Activated naive CD8-positive, alpha-beta T cell treated with anti-CD3 and anti-CD28 coated beads, Interleukin-2, amount 10 ng/mL, durations not matched to agents 7 days and 5 days (primary cell): ENCODE measurements at regions not wholly inside any gene's neighbourhood (a gene's known extent, or its start where the extent isn't known, plus 50 kb on each side); places are given as distances from the start of the nearest gene placed in this dataset.

Experiments
- ATAC-seq: fragments of 150-1000 bp; cut with Tn5 transposase; one replicate; pipeline ENCODE4 v1.10.0; 2021; ENCODE audit warnings: low read depth, moderate library complexity
- POLR2A ChIA-PET: fragments of 350-600 bp; sonication (Branson Sonifier 250); formaldehyde crosslinking; loops from one replicate; lab custom pipeline; 2021; ENCODE audit warnings: antibody characterized with exemption; lab: Charles Lee
- DNase-seq: peaks from one replicate; pipeline ENCODE4 v3.0.0; 2021
- H3K27ac Mint-ChIP-seq: one replicate; pipeline ENCODE4 v1.8.0; 2022; ENCODE audit warnings: mild to moderate bottlenecking, mixed read lengths
- H3K27me3 Mint-ChIP-seq: one replicate; pipeline ENCODE4 v1.8.0; 2022; ENCODE audit warnings: mild to moderate bottlenecking, moderate library complexity, mixed read lengths
- H3K36me3 Mint-ChIP-seq: one replicate; pipeline ENCODE4 v1.8.0; 2021; ENCODE audit warnings: mild to moderate bottlenecking, mixed read lengths
- H3K4me1 Mint-ChIP-seq: one replicate; pipeline ENCODE4 v1.8.0; 2021; ENCODE audit warnings: mixed read lengths
- H3K4me3 Mint-ChIP-seq: one replicate; pipeline ENCODE4 v1.8.0; 2022; ENCODE audit warnings: mild to moderate bottlenecking, moderate library complexity, mixed read lengths
- H3K9me3 Mint-ChIP-seq: one replicate; pipeline ENCODE4 v1.8.0; 2021; ENCODE audit warnings: mixed read lengths

GRCh38 chr12:81956468-81956860, 197.3 kb upstream of the PPFIA2 start:
- Mint-ChIP-seq H3K4me1 (peaks cover 2% of the 10 kb centered on the region), H3K27ac (no peak overlapping the region), H3K27me3 (peaks cover 5% of the 10 kb centered on the region)

GRCh38 chr12:81953541-81953940, 194.4 kb upstream of the PPFIA2 start:
- Mint-ChIP-seq H3K36me3 (peaks cover 3% of the 10 kb centered on the region), H3K9me3 (no peaks in the 10 kb centered on the region), H3K4me1 (peaks cover 14% of the 10 kb centered on the region), H3K4me3 (no peak overlapping the region), H3K27ac (no peak overlapping the region), H3K27me3 (peaks cover 5% of the 10 kb centered on the region)
- POLR2A ChIA-PET = no interaction called here
- DNase-seq (no peak), ATAC-seq (no peak)

More at GRCh38 chr12:81956468-81956860, 197.3 kb upstream of the PPFIA2 start:
- Mint-ChIP-seq H3K9me3 (no peaks in the 10 kb centered on the region), H3K4me3 (no peak overlapping the region), H3K36me3 (peaks cover 2% of the 10 kb centered on the region)
- no peak for ATAC-seq
- POLR2A ChIA-PET = no interaction called here
- no peak for DNase-seq

GRCh38 chr12:81950871-81951270, 191.7 kb upstream of the PPFIA2 start:
- DNase-seq (no peak), ATAC-seq (no peak)
- POLR2A ChIA-PET = no interaction called here
- Mint-ChIP-seq H3K27me3 (peaks cover 5% of the 10 kb centered on the region), H3K4me3 (no peak overlapping the region), H3K9me3 (peaks cover 2% of the 10 kb centered on the region), H3K27ac (no peak overlapping the region), H3K4me1 (peaks cover 18% of the 10 kb centered on the region), H3K36me3 (peaks cover 3% of the 10 kb centered on the region)

GRCh38 chr12:81949841-81950308, 190.7 kb upstream of the PPFIA2 start:
- no peak for DNase-seq
- peaks cover 18% of the 10 kb centered on the region for H3K4me1 Mint-ChIP-seq
- peaks cover 5% of the 10 kb centered on the region for H3K27me3 Mint-ChIP-seq
- peaks cover 2% of the 10 kb centered on the region for H3K9me3 Mint-ChIP-seq
- peaks cover 3% of the 10 kb centered on the region for H3K36me3 Mint-ChIP-seq
- no peak overlapping the region for H3K4me3 Mint-ChIP-seq
- ATAC-seq = peak; percentile 47
- peak overlapping the region; percentile 22 for H3K27ac Mint-ChIP-seq
- POLR2A ChIA-PET = no interaction called here

- ATAC-seq = no peak
Observed at GRCh38 chr12:81949416-81949815, 190.3 kb upstream of the PPFIA2 start.

GRCh38 chr12:81944886-81945285, 185.7 kb upstream of the PPFIA2 start:
- no peaks in the 10 kb centered on the region for H3K27me3 Mint-ChIP-seq
- no peak overlapping the region for H3K4me3 Mint-ChIP-seq
- ATAC-seq (no peak), DNase-seq (no peak)
- peaks cover 2% of the 10 kb centered on the region for H3K9me3 Mint-ChIP-seq
- POLR2A ChIA-PET = no interaction called here
- peaks cover 40% of the 10 kb centered on the region for H3K4me1 Mint-ChIP-seq
- H3K27ac Mint-ChIP-seq = no peak overlapping the region
- H3K36me3 Mint-ChIP-seq = peaks cover 5% of the 10 kb centered on the region

More at GRCh38 chr12:81949416-81949815, 190.3 kb upstream of the PPFIA2 start:
- DNase-seq = no peak
- H3K27me3 Mint-ChIP-seq = peaks cover 5% of the 10 kb centered on the region
- H3K4me1 Mint-ChIP-seq = peaks cover 19% of the 10 kb centered on the region
- no peak overlapping the region for H3K27ac Mint-ChIP-seq
- peaks cover 3% of the 10 kb centered on the region for H3K36me3 Mint-ChIP-seq
- peaks cover 2% of the 10 kb centered on the region for H3K9me3 Mint-ChIP-seq
- POLR2A ChIA-PET = no interaction called here
- no peak overlapping the region for H3K4me3 Mint-ChIP-seq

GRCh38 chr12:81942594-81942993, 183.4 kb upstream of the PPFIA2 start:
- no peaks in the 10 kb centered on the region for H3K27me3 Mint-ChIP-seq
- peaks cover 32% of the 10 kb centered on the region for H3K4me1 Mint-ChIP-seq
- H3K36me3 Mint-ChIP-seq = peaks cover 12% of the 10 kb centered on the region
- DNase-seq (no peak), ATAC-seq (peak; percentile 89)
- peak overlapping the region; percentile 88 for H3K27ac Mint-ChIP-seq
- H3K9me3 Mint-ChIP-seq = peaks cover 7% of the 10 kb centered on the region
- peak overlapping the region; percentile 72 for H3K4me3 Mint-ChIP-seq
- POLR2A ChIA-PET = interaction anchor here (0.6 kb wide), 1 partner anchor 12 kb away, joined by 3 read pairs; no protein-coding TSS in a partner anchor

GRCh38 chr12:81930037-81930436, 170.9 kb upstream of the PPFIA2 start:
- ATAC-seq (no peak), DNase-seq (no peak)
- Mint-ChIP-seq H3K27me3 (no peaks in the 10 kb centered on the region), H3K9me3 (peaks cover 2% of the 10 kb centered on the region), H3K36me3 (peaks cover 2% of the 10 kb centered on the region), H3K4me1 (peaks cover 2% of the 10 kb centered on the region), H3K27ac (no peak overlapping the region), H3K4me3 (no peak overlapping the region)
- POLR2A ChIA-PET = no interaction called here

GRCh38 chr12:81896771-81897170, 137.6 kb upstream of the PPFIA2 start:
- Mint-ChIP-seq H3K4me1 (no peaks in the 10 kb centered on the region), H3K9me3 (peaks cover 20% of the 10 kb centered on the region), H3K4me3 (no peak overlapping the region), H3K27me3 (no peaks in the 10 kb centered on the region), H3K27ac (no peak overlapping the region), H3K36me3 (peaks cover 5% of the 10 kb centered on the region)
- no peak for DNase-seq
- no peak for ATAC-seq
- POLR2A ChIA-PET = no interaction called here

GRCh38 chr12:81888961-81889360, 129.8 kb upstream of the PPFIA2 start:
- DNase-seq (no peak), ATAC-seq (no peak)
- H3K36me3 Mint-ChIP-seq = no peaks in the 10 kb centered on the region
- no peaks in the 10 kb centered on the region for H3K27me3 Mint-ChIP-seq
- H3K4me3 Mint-ChIP-seq = no peak overlapping the region
- no peak overlapping the region for H3K27ac Mint-ChIP-seq
- H3K4me1 Mint-ChIP-seq = no peaks in the 10 kb centered on the region
- POLR2A ChIA-PET = no interaction called here
- peaks cover 2% of the 10 kb centered on the region for H3K9me3 Mint-ChIP-seq

- ATAC-seq (no peak), DNase-seq (no peak)
- Mint-ChIP-seq H3K4me3 (no peak overlapping the region), H3K4me1 (no peaks in the 10 kb centered on the region), H3K27ac (no peak overlapping the region), H3K36me3 (no peaks in the 10 kb centered on the region), H3K9me3 (peaks cover 2% of the 10 kb centered on the region), H3K27me3 (no peaks in the 10 kb centered on the region)
- POLR2A ChIA-PET = no interaction called here
Observed at GRCh38 chr12:81888106-81888740, 129.1 kb upstream of the PPFIA2 start.

- Mint-ChIP-seq H3K4me3 (no peak overlapping the region), H3K36me3 (no peaks in the 10 kb centered on the region), H3K9me3 (no peaks in the 10 kb centered on the region), H3K27ac (no peak overlapping the region), H3K27me3 (no peaks in the 10 kb centered on the region), H3K4me1 (no peaks in the 10 kb centered on the region)
- DNase-seq (no peak), ATAC-seq (no peak)
- POLR2A ChIA-PET = no interaction called here
Observed at GRCh38 chr12:81874586-81874985, 115.4 kb upstream of the PPFIA2 start.

- no peaks in the 10 kb centered on the region for H3K36me3 Mint-ChIP-seq
- DNase-seq (no peak), ATAC-seq (no peak)
- H3K27ac Mint-ChIP-seq = no peak overlapping the region
- no peaks in the 10 kb centered on the region for H3K27me3 Mint-ChIP-seq
- H3K4me3 Mint-ChIP-seq = no peak overlapping the region
- no peaks in the 10 kb centered on the region for H3K9me3 Mint-ChIP-seq
- POLR2A ChIA-PET = no interaction called here
- no peaks in the 10 kb centered on the region for H3K4me1 Mint-ChIP-seq
Observed at GRCh38 chr12:81874166-81874565, 115.0 kb upstream of the PPFIA2 start.

GRCh38 chr12:81872400-81872799, 113.2 kb upstream of the PPFIA2 start:
- ATAC-seq = no peak
- no peak for DNase-seq
- Mint-ChIP-seq H3K9me3 (no peaks in the 10 kb centered on the region), H3K27me3 (no peaks in the 10 kb centered on the region), H3K4me1 (no peaks in the 10 kb centered on the region), H3K27ac (no peak overlapping the region), H3K4me3 (no peak overlapping the region), H3K36me3 (no peaks in the 10 kb centered on the region)
- POLR2A ChIA-PET = no interaction called here
